NCI-H524 (cell line): ENCODE measurements at regions not wholly inside any gene's neighbourhood (a gene's known extent, or its start where the extent isn't known, plus 50 kb on each side); places are given as distances from the start of the nearest gene placed in this dataset.
A peak's percentile ranks its signal among the peaks of the same experiment; 100 is the strongest.

Experiments used
- DNase-seq, 2 experiments: peaks; one replicate each; lab custom pipeline; 2025; lab: John Stamatoyannopoulos, UW

GRCh38 chr3:186487819-186488218, 56.4 kb downstream of the CRYGS start:
- DNase-seq: peak; percentile 69 to 80

DNA sequence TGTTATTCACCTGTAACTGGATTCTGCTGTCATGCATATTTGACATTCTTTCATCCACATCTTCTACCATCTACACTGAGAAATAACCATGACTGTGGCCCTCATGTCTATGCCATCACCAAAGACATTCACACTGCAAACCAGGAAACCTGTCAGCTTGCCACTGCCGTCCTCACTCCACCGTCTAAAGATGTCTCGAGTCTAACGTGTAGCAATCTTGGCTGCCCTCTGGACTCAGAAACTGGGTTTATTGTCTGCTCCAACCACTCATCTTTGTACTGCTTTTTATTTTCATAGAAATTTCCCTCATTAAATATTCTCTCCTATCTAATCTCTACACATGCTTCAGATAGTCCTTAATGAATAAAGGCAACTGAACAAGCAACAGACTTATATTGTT, 57.1 kb downstream of the CRYGS start:
- no peak for DNase-seq

- peak in 1 of 2 experiments; percentile 23 for DNase-seq
Measured at GRCh38 chr3:186483611-186484340, 60.4 kb downstream of the CRYGS start.

- DNase-seq: no peak
Measured at GRCh38 chr3:186481526-186481925, 62.7 kb downstream of the CRYGS start.

GRCh38 chr3:186477876-186478275, 66.3 kb downstream of the CRYGS start:
- no peak for DNase-seq

GRCh38 chr3:186477033-186477432, 67.1 kb downstream of the CRYGS start:
- no peak for DNase-seq

DNA sequence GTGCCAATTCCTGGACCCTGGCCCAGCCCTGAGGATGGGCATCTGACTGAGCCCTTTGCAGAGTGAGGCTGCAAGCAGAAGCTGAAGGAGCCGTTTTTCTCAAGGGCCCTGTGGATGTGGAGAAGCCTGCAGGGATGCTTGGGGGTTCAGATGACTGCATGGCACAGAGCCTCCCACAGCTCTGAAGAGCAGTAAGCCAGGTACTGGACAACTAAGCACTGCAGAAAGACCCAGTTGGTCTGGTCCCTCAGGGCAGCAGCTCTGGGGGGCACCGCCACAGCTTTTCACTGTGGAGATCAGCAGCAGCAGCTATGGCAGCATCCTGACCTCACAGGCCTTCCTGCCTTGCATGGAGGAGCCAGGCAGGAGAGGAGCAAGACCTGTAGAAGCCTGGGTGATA, 67.6 kb downstream of the CRYGS start:
- no peak for DNase-seq

GRCh38 chr3:186476044-186476468, 68.1 kb downstream of the CRYGS start:
- no peak for DNase-seq

DNA sequence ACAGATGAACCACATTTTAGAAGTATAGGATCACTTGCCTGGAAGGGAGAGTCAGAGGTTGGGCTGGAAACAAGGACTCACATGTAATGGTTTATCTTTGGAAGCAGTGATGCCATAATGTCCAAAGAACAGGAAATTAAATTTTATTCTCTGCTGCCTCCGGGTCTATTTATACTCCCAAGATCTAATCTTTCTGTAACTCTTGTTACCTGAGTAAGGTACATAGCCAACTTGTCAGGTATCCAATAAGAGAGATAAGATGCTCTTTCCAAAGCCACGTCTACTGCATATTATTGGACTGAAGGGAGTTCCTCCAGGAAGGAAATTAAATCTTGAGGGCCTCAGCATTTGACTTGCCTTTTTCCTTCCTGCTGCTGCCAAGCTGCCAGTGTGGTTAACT, 71.0 kb downstream of the CRYGS start:
- no peak for DNase-seq

GRCh38 chr3:186472456-186473008, 71.6 kb downstream of the CRYGS start:
- peak in 1 of 2 experiments; percentile 26 for DNase-seq

- peak; percentile 85 to 96 for DNase-seq
Measured at GRCh38 chr3:186471771-186472170, 72.4 kb downstream of the CRYGS start.

DNA sequence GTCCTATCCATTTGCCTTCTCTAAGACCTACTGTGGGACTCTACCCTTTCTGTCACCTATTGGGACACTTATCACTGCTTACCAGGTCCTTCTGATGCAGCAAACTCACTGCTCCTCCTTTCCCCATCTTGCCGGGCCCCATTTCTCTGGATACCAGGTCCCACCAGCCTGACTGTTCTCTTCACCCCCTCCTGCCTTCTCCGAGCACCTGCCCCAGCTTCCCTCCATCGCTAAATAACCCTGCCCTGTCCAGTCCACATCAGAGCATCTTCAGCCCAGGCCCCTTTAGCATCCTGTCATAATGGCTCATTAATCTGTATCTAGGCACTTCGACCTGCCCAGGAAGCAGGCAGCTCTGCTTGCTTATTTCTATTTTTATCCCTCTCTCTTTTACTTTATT, 74.7 kb downstream of the CRYGS start:
- no peak for DNase-seq

- no peak for DNase-seq
Measured at GRCh38 chr3:186467969-186468368, 76.2 kb downstream of the CRYGS start.

- DNase-seq: no peak
Measured at GRCh38 chr3:186466391-186466974, 77.7 kb downstream of the CRYGS start.

DNA sequence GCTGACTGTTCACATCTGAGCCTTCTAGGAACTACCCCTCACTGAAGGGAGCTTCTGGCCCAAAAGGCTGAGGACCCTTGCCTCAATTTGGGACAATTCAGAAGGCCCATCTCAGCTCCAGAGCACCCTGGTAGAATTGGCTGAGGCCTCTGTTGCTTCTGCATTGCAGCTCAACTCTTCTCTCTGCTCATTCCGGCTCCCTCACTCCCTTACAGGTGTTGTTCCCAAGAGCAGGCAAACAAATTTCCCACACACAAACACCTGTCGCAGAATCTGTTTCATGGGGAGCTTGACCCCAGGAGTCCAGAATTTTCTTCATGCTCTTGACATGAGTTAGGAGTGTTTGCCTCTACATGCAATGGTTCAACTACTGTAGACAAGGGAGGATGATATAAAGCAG, 78.7 kb downstream of the CRYGS start:
- no peak for DNase-seq

DNA sequence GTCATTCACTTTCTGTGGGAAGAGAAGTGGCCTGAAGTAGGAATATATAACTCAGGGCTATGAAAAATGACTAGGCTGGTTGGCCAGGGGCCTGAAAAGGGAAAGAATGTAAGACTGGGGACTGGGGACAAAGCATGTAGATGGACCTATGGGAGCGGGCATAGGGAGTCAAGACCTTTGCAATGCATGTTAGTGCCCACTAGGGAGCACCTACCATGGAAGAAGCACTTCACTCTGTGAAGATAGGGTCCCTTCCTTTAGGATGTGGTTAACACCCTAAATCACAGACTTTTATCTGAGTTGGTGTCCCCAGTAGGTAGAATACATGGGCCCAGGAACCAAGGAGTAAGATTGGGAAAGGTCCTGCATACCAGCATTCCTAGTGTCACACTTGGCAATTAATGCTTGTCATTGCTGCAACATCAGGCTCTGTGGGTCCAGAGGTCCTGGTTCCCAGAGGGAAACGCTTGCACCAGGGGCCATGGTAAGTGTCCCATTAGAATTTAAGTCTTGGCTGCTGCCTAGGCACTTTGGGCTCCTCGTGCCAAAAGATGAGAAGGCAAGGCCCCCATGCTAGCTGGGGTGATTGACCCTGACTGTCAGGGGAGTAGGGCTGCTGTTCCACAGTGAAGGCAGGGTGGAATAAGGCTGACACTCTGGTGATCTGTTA, 79.6 kb downstream of the CRYGS start:
- no peak for DNase-seq

GRCh38 chr3:186461141-186461540, 83.0 kb downstream of the CRYGS start:
- no peak for DNase-seq

DNA sequence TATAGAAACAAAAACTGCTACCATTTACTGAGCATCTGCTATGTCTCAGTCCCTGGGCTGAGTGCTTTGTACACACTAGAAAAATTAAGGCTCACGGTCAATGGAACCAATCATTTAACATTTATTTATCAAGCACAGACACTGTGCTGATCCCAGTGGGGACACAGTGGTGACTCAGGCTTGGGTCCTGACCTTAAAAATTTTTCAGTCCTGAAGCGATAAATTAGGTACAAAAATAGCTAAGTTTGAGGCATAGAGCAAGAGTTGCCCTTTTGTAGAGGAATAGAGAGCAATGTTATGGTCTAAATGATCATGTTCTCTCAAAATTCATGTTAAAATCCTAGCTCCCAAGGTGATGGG, 85.1 kb downstream of the CRYGS start:
- DNase-seq: no peak

GRCh38 chr3:186458306-186459107, 85.7 kb downstream of the CRYGS start:
- DNase-seq: no peak

GRCh38 chr3:186457236-186457635, 86.9 kb downstream of the CRYGS start:
- DNase-seq: no peak

GRCh38 chr3:186456731-186457191, 87.4 kb downstream of the CRYGS start:
- DNase-seq: peak in 1 of 2 experiments; percentile 40
